ENCODE measurements at regions not wholly inside any gene's neighbourhood (a gene's known extent, or its start where the extent isn't known, plus 50 kb on each side); places are given as distances from the start of the nearest gene placed in this dataset.
A peak's percentile ranks its signal among the peaks of the same experiment; 100 is the strongest.

DNA sequence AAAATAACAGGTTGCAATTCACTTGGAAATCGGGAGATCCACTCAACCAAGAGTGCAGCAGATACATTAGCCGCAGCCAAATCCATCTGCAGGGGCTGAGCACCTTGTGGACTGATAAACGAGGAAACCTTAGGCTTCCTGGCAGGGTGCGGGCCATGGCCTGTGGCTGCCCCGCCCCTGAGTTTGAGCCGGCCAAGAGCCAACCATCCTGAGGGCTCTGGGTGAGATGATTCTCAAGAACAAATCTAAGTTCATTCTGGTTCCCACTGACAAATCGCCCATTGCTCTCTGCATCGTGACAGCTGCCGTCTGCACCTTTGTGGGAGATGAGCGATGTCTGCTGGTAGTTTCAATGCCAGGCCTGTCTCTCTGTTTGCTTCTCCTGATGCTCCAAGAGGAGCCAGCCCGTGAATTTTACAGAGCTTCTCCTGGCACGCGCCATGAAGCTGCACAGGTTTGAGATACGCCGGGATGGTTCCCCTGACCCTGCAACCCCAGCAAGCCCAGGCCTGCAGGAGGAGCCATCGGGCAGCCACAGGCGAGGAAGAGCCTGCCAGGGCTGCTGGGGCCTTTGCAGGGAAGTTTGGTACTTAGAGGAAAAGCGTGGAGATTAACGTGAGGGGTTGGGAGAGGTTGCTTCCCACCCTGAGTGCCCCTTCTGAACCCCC lies 154.0 kb downstream of the OLFM1 start:
- no peak overlapping the region for H3K27ac ChIP-seq

GRCh38 chr9:135242049-135242396 lies 154.6 kb downstream of the OLFM1 start:
- no peak overlapping the region for H3K27ac ChIP-seq
- TF ChIP-seq, protein P1, sequence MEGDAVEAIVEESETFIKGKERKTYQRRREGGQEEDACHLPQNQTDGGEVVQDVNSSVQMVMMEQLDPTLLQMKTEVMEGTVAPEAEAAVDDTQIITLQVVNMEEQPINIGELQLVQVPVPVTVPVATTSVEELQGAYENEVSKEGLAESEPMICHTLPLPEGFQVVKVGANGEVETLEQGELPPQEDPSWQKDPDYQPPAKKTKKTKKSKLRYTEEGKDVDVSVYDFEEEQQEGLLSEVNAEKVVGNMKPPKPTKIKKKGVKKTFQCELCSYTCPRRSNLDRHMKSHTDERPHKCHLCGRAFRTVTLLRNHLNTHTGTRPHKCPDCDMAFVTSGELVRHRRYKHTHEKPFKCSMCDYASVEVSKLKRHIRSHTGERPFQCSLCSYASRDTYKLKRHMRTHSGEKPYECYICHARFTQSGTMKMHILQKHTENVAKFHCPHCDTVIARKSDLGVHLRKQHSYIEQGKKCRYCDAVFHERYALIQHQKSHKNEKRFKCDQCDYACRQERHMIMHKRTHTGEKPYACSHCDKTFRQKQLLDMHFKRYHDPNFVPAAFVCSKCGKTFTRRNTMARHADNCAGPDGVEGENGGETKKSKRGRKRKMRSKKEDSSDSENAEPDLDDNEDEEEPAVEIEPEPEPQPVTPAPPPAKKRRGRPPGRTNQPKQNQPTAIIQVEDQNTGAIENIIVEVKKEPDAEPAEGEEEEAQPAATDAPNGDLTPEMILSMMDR (conservative IDR thresholded peaks at IDR 0.05): no peak

More for the DNA sequence above, 154.0 kb downstream of the OLFM1 start:
- TF ChIP-seq, protein P1 (conservative IDR thresholded peaks at IDR 0.05): peak; percentile 37; the same call in 1 of the 2 replicates

DNA sequence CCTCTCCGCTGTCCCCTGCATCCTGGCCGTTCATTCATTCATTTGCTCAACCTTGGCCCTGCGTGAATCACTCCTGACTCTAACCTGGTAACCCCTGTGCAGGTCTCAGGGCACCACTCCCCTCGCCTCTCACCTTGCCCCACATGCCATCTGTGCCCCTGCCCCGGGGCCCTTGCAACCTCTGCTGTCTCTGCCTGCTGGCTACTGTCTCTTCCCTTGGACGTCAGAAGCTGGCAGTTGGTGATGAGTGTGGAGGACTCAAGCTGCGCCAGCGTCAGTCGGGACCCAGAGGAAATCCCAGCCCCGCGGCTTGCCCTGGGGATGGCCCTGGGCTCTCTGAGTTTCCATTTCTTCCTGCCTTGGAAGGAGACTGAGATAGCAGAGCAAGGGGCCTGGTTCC lies 154.9 kb downstream of the OLFM1 start:
- H3K27ac ChIP-seq: no peak overlapping the region
- TF ChIP-seq, protein P1 (conservative IDR thresholded peaks at IDR 0.05): no peak

GRCh38 chr9:135243201-135244190 lies 156.0 kb downstream of the OLFM1 start:
- H3K27ac ChIP-seq: peak overlapping the region; percentile 49; the same call in 1 of the 2 replicates
- TF ChIP-seq, protein P1 (conservative IDR thresholded peaks at IDR 0.05): no peak

- peak overlapping the region; percentile 49 for H3K27ac ChIP-seq
- TF ChIP-seq, protein P1 (conservative IDR thresholded peaks at IDR 0.05): no peak
These were observed 157.1 kb downstream of the OLFM1 start for GRCh38 chr9:135244271-135245221.

DNA sequence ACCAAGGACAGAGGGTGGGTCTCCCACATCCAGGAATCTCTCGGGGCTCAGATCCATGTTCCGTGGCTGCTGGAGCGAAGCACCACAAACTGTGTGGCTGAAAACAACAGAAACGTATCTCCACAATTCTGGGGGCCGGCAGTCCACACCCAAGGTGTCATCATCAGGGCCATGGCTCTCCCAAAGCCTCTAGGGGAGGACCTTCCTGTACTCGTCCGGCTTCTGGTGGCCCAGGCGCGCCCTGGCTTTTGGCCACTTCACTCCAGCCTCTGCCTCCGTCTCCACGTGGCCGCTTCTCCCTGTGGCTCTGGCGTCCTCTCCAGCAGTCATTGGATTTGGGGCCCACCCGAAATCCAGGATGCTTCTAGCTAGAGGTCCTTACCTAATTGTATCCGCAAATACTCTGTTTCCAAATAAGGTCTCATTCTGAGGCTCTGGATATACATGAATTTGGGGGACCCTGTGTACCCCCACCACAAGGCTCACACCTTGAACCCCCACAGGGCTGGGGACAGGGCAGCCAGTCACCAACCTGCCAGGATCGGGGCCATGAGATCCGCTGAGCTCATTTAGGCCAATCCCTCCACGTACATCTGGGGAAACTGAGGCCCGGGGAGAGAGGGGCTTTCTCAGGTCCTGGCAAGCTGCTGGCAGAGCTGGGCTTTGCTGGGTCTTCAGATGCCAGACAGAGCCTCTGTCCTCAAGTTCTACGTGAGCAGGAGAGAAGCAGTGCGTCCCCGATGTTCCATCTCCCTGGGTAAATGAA lies 158.2 kb downstream of the OLFM1 start:
- TF ChIP-seq, protein P1 (conservative IDR thresholded peaks at IDR 0.05): no peak
- peak overlapping the region; percentile 49 for H3K27ac ChIP-seq

All from VCaP (cell line).